Activated T-cell treated with anti-CD3 and anti-CD28 coated beads, Interleukin-2, amount 50 U/mL, for 4 hours (primary cell): ENCODE measurements at regions not wholly inside any gene's neighbourhood (a gene's known extent, or its start where the extent isn't known, plus 50 kb on each side); places are given as distances from the start of the nearest gene placed in this dataset.
"Not testable (repeated sequence)": the region's sequence is repeated elsewhere in the genome, so short reads cannot be mapped to it uniquely, and the experiment has no call there.

Experiments used
- ATAC-seq, 2 donors: fragments of 200-7000 bp; cut with Tn5 transposase; one replicate each; pipeline ENCODE4 v1.10.0; 2021
- DNase-seq: peaks from one replicate; pipeline ENCODE4 v3.0.0-alpha.2; 2020
- H3K27me3 Mint-ChIP-seq: one replicate; pipeline ENCODE4 v1.8.0; 2021; ENCODE audit warnings: low read depth, mixed read lengths
- H3K36me3 Mint-ChIP-seq: one replicate; pipeline ENCODE4 v1.8.0; 2022; ENCODE audit warnings: mixed read lengths; ENCODE audit not compliant: insufficient read depth
- H3K4me1 Mint-ChIP-seq: one replicate; pipeline ENCODE4 v1.8.0; 2021; ENCODE audit warnings: low read depth, mixed read lengths
- H3K4me3 Mint-ChIP-seq: one replicate; pipeline ENCODE4 v1.8.0; 2021; ENCODE audit warnings: mild to moderate bottlenecking, moderate library complexity, mixed read lengths
- H3K9me3 Mint-ChIP-seq: one replicate; pipeline ENCODE4 v1.8.0; 2021; ENCODE audit warnings: mixed read lengths

- H3K27me3 Mint-ChIP-seq: no peaks in the 10 kb centered on the region
- H3K9me3 Mint-ChIP-seq: peaks cover 4% of the 10 kb centered on the region
- no peaks in the 10 kb centered on the region for H3K4me1 Mint-ChIP-seq
- no peaks in the 10 kb centered on the region for H3K36me3 Mint-ChIP-seq
- DNase-seq: no peak
- H3K4me3 Mint-ChIP-seq: no peak overlapping the region
- no peak for ATAC-seq
Measured at GRCh38 chr3:104911376-104911775, 455.3 kb upstream of the ALCAM start.

GRCh38 chr3:104916971-104917370, 449.7 kb upstream of the ALCAM start:
- Mint-ChIP-seq H3K9me3 (peaks cover 3% of the 10 kb centered on the region), H3K36me3 (no peaks in the 10 kb centered on the region), H3K4me3 (no peak overlapping the region), H3K27me3 (no peaks in the 10 kb centered on the region), H3K4me1 (no peaks in the 10 kb centered on the region)
- ATAC-seq (no peak), DNase-seq (no peak)

GRCh38 chr3:104920512-104920911, 446.2 kb upstream of the ALCAM start:
- DNase-seq (no peak), ATAC-seq (no peak)
- Mint-ChIP-seq H3K36me3 (no peaks in the 10 kb centered on the region), H3K9me3 (peaks cover 3% of the 10 kb centered on the region), H3K27me3 (no peaks in the 10 kb centered on the region), H3K4me1 (no peaks in the 10 kb centered on the region), H3K4me3 (no peak overlapping the region)

- H3K4me1 Mint-ChIP-seq: no peaks in the 10 kb centered on the region
- no peak for ATAC-seq
Measured at GRCh38 chr3:104933972-104934371, 432.7 kb upstream of the ALCAM start.

GRCh38 chr3:104935613-104936012, 431.1 kb upstream of the ALCAM start:
- no peaks in the 10 kb centered on the region for H3K4me1 Mint-ChIP-seq
- DNase-seq (no peak), ATAC-seq (no peak)
- no peaks in the 10 kb centered on the region for H3K36me3 Mint-ChIP-seq
- no peaks in the 10 kb centered on the region for H3K27me3 Mint-ChIP-seq
- H3K9me3 Mint-ChIP-seq: peaks cover 5% of the 10 kb centered on the region
- H3K4me3 Mint-ChIP-seq: no peak overlapping the region

More at GRCh38 chr3:104933972-104934371, 432.7 kb upstream of the ALCAM start:
- no peak for DNase-seq
- Mint-ChIP-seq H3K36me3 (no peaks in the 10 kb centered on the region), H3K27me3 (no peaks in the 10 kb centered on the region), H3K4me3 (no peak overlapping the region), H3K9me3 (peaks cover 7% of the 10 kb centered on the region)

GRCh38 chr3:104939196-104939595, 427.5 kb upstream of the ALCAM start:
- Mint-ChIP-seq H3K36me3 (no peaks in the 10 kb centered on the region), H3K27me3 (no peaks in the 10 kb centered on the region), H3K4me1 (no peaks in the 10 kb centered on the region), H3K4me3 (no peak overlapping the region), H3K9me3 (no peaks in the 10 kb centered on the region)
- no peak for ATAC-seq
- DNase-seq: no peak

- DNase-seq: no peak
- no peaks in the 10 kb centered on the region for H3K4me1 Mint-ChIP-seq
- H3K4me3 Mint-ChIP-seq: no peak overlapping the region
- H3K36me3 Mint-ChIP-seq: no peaks in the 10 kb centered on the region
- no peaks in the 10 kb centered on the region for H3K9me3 Mint-ChIP-seq
- no peaks in the 10 kb centered on the region for H3K27me3 Mint-ChIP-seq
- ATAC-seq: no peak
Measured at GRCh38 chr3:104941785-104942184, 424.9 kb upstream of the ALCAM start.

GRCh38 chr3:104943974-104944373, 422.7 kb upstream of the ALCAM start:
- DNase-seq (no peak), ATAC-seq (no peak)
- H3K36me3 Mint-ChIP-seq: no peaks in the 10 kb centered on the region
- no peak overlapping the region for H3K4me3 Mint-ChIP-seq
- no peaks in the 10 kb centered on the region for H3K4me1 Mint-ChIP-seq
- no peaks in the 10 kb centered on the region for H3K27me3 Mint-ChIP-seq
- H3K9me3 Mint-ChIP-seq: peaks cover 6% of the 10 kb centered on the region

GRCh38 chr3:104947943-104948342, 418.8 kb upstream of the ALCAM start:
- DNase-seq (no peak), ATAC-seq (no peak)
- H3K4me3 Mint-ChIP-seq: no peak overlapping the region
- H3K36me3 Mint-ChIP-seq: no peaks in the 10 kb centered on the region
- H3K27me3 Mint-ChIP-seq: no peaks in the 10 kb centered on the region
- peaks cover 6% of the 10 kb centered on the region for H3K9me3 Mint-ChIP-seq
- H3K4me1 Mint-ChIP-seq: no peaks in the 10 kb centered on the region

- H3K36me3 Mint-ChIP-seq, H3K9me3 Mint-ChIP-seq, ATAC-seq, H3K4me3 Mint-ChIP-seq, H3K4me1 Mint-ChIP-seq, H3K27me3 Mint-ChIP-seq, DNase-seq: not testable (repeated sequence)
Measured at GRCh38 chr3:104949810-104950209, 416.9 kb upstream of the ALCAM start.

GRCh38 chr3:104951426-104951825, 415.3 kb upstream of the ALCAM start:
- no peaks in the 10 kb centered on the region for H3K36me3 Mint-ChIP-seq
- no peak overlapping the region for H3K4me3 Mint-ChIP-seq
- no peaks in the 10 kb centered on the region for H3K27me3 Mint-ChIP-seq
- no peaks in the 10 kb centered on the region for H3K4me1 Mint-ChIP-seq
- DNase-seq (no peak), ATAC-seq (no peak)
- H3K9me3 Mint-ChIP-seq: peaks cover 6% of the 10 kb centered on the region

GRCh38 chr3:104952146-104952972, 414.4 kb upstream of the ALCAM start:
- Mint-ChIP-seq H3K4me1 (no peaks in the 10 kb centered on the region), H3K36me3 (no peaks in the 10 kb centered on the region), H3K27me3 (no peaks in the 10 kb centered on the region), H3K4me3 (no peak overlapping the region), H3K9me3 (peaks cover 6% of the 10 kb centered on the region)
- DNase-seq (no peak), ATAC-seq (no peak)

- ATAC-seq (no peak), DNase-seq (no peak)
- Mint-ChIP-seq H3K4me3 (no peak overlapping the region), H3K36me3 (no peaks in the 10 kb centered on the region), H3K4me1 (no peaks in the 10 kb centered on the region), H3K27me3 (no peaks in the 10 kb centered on the region), H3K9me3 (no peaks in the 10 kb centered on the region)
Measured at GRCh38 chr3:104956620-104957345, 409.9 kb upstream of the ALCAM start.

- no peak for DNase-seq
- Mint-ChIP-seq H3K36me3 (no peaks in the 10 kb centered on the region), H3K4me1 (no peaks in the 10 kb centered on the region), H3K4me3 (no peak overlapping the region), H3K27me3 (no peaks in the 10 kb centered on the region), H3K9me3 (no peaks in the 10 kb centered on the region)
- no peak for ATAC-seq
Measured at GRCh38 chr3:104960579-104960978, 406.1 kb upstream of the ALCAM start.

GRCh38 chr3:104961851-104962250, 404.9 kb upstream of the ALCAM start:
- no peak for ATAC-seq
- Mint-ChIP-seq H3K36me3 (no peaks in the 10 kb centered on the region), H3K4me1 (no peaks in the 10 kb centered on the region), H3K4me3 (no peak overlapping the region), H3K9me3 (no peaks in the 10 kb centered on the region), H3K27me3 (no peaks in the 10 kb centered on the region)
- DNase-seq: no peak
